A673 (cell line): ENCODE measurements at regions not wholly inside any gene's neighbourhood (a gene's known extent, or its start where the extent isn't known, plus 50 kb on each side); places are given as distances from the start of the nearest gene placed in this dataset.

Source experiments
- EZH2 ChIP-seq: fragments of 200-600 bp; sonication (generic); IDR thresholded peaks from 2 replicates; pipeline ENCODE4 v1.6.1; 2017; ENCODE audit warnings: borderline replicate concordance, low read depth, mild to moderate bottlenecking, mixed read lengths, antibody characterized with exemption, low read length; ENCODE audit not compliant: poor library complexity, severe bottlenecking
- TF ChIP-seq, protein P1 (sequence below): fragments of 300-800, 200-600 bp; sonication (generic); conservative IDR thresholded peaks from 2 replicates; pipeline ENCODE4 v1.5.1; 2017; ENCODE audit warnings: low read depth, mild to moderate bottlenecking, antibody characterized with exemption, low read length, moderate library complexity, mixed read lengths

DNA sequence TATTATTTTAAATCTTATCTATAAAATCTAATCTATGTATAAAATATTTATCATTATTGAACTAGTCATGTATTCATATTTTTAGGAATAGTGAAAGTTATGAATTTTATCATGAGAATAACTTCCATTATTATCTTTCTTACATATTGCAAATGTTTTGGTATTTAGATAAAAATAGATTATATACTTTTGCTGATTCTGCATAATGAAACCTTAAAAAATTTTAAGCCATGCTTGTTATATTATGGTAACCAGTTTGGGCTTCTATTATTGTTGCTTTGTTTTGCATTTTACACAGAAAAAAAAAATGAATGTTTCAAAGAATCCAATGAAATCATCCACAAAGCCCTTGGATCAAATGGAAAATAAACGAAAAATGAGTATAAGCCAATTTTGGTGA is 772.5 kb downstream of the NR2F1-AS1 start:
- TF ChIP-seq, protein P1, sequence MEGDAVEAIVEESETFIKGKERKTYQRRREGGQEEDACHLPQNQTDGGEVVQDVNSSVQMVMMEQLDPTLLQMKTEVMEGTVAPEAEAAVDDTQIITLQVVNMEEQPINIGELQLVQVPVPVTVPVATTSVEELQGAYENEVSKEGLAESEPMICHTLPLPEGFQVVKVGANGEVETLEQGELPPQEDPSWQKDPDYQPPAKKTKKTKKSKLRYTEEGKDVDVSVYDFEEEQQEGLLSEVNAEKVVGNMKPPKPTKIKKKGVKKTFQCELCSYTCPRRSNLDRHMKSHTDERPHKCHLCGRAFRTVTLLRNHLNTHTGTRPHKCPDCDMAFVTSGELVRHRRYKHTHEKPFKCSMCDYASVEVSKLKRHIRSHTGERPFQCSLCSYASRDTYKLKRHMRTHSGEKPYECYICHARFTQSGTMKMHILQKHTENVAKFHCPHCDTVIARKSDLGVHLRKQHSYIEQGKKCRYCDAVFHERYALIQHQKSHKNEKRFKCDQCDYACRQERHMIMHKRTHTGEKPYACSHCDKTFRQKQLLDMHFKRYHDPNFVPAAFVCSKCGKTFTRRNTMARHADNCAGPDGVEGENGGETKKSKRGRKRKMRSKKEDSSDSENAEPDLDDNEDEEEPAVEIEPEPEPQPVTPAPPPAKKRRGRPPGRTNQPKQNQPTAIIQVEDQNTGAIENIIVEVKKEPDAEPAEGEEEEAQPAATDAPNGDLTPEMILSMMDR, result no peak
- no peak for TF ChIP-seq EZH2
